ENCODE measurements at regions not wholly inside any gene's neighbourhood (a gene's known extent, or its start where the extent isn't known, plus 50 kb on each side); places are given as distances from the start of the nearest gene placed in this dataset.

DNA sequence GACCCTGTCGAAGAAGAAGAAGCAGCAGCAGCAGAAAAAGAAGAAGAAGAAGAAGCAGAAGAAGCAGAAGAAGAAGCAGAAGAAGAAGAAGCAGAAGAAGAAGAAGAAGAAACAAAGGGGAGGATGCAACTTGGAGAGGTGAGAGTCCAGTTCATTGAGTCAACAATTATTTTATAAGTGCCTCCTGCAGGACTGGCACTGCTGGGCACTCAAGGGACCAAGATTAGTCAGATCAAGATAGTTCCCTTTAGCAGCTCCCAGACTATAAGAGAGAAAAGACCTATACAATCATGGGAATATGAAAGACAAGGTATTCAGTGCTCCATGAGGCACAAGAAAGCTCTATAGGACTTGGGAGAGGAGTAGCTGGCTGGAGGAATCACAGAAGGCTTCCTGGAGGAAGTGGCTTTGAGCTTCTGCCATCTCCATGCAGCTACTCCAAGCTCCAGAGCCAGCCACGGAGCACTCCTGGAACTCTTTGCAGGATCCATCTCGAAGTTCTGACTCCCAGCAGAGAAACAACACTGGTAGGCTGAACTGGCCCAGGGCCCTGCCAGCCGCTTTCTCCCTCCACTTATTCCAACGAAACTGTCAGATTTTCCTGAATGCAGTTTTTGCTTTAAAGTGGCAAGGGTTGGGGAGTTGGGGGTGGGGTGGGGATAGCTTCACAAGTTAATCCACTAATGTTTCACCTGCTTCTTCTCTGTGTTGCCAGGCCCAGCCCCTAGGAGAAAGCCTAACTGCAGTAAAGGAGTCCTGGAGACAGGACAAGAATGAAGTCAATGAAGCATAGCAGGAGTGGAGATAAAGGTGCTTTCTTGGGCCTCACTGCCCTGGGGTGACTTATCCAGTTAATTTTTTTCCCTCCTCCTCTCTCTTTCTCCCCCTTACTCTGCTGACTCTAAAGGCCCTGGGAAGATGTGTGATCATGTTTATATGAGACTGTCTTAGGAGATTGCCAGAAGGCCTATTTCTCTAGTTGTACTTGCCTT, 140.1 kb upstream of the PARP11 start:
- Histone ChIP-seq H3K36me3 (no peaks in the 10 kb centered on the region), H3K27me3 (no peaks in the 10 kb centered on the region), H3K4me3 (peak overlapping the region in 2 of 4 donors; percentile 12 to 25), H3K27ac (peak overlapping the region; percentile 46 to 67 (median 61)), H3K9me3 (no peaks in the 10 kb centered on the region), H3K4me1 (peaks cover 35 to 74% (median 64%) of the 10 kb centered on the region in 3 donors)
- DNase-seq (peak in 2 of 6 donors; percentile 39 to 42), ATAC-seq (peak in 2 of 4 donors; percentile 7 to 22), FAIRE-seq (no peak)
- intact Hi-C loops (cut with DNase I), result no loop called here
- TF ChIP-seq, protein P1, sequence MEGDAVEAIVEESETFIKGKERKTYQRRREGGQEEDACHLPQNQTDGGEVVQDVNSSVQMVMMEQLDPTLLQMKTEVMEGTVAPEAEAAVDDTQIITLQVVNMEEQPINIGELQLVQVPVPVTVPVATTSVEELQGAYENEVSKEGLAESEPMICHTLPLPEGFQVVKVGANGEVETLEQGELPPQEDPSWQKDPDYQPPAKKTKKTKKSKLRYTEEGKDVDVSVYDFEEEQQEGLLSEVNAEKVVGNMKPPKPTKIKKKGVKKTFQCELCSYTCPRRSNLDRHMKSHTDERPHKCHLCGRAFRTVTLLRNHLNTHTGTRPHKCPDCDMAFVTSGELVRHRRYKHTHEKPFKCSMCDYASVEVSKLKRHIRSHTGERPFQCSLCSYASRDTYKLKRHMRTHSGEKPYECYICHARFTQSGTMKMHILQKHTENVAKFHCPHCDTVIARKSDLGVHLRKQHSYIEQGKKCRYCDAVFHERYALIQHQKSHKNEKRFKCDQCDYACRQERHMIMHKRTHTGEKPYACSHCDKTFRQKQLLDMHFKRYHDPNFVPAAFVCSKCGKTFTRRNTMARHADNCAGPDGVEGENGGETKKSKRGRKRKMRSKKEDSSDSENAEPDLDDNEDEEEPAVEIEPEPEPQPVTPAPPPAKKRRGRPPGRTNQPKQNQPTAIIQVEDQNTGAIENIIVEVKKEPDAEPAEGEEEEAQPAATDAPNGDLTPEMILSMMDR (IDR thresholded peaks at IDR 0.05), result no peak
- WGBS, 2 donors, result 18 to 31% methylated on average over 5 of the region's 5 CpGs

DNA sequence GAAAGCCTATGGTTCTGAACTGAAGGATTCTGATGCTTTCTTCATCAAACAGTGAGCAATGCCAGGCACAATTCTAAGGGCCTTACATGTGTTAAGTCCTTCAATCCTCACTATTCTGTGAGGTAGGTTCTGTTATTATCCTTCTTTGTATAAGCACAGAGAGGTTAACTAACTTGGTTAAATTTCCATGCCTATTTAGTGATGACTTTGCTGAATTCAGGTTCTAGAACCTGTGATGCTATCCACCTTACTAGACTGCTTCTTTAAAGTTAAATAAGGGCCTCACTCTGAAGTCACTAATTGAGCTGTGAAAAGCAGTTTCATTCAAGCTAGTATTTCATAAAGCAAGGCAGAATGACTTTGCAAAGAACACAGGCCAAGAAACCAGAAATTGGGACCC, 138.9 kb upstream of the PARP11 start:
- H3K27me3 ChIP-seq, result no peaks in the 10 kb centered on the region
- TF ChIP-seq, protein P1 (IDR thresholded peaks at IDR 0.05), result no peak
- no peak for ATAC-seq
- H3K36me3 ChIP-seq, result no peaks in the 10 kb centered on the region
- no peaks in the 10 kb centered on the region for H3K9me3 ChIP-seq
- intact Hi-C loops (cut with DNase I), result no loop called here
- H3K4me3 ChIP-seq, result no peak overlapping the region
- DNase-seq, result no peak
- peaks cover 35 to 68% (median 59%) of the 10 kb centered on the region in 3 donors for H3K4me1 ChIP-seq
- peak overlapping the region; percentile 13 to 67 (median 40) for H3K27ac ChIP-seq
- FAIRE-seq, result no peak

DNA sequence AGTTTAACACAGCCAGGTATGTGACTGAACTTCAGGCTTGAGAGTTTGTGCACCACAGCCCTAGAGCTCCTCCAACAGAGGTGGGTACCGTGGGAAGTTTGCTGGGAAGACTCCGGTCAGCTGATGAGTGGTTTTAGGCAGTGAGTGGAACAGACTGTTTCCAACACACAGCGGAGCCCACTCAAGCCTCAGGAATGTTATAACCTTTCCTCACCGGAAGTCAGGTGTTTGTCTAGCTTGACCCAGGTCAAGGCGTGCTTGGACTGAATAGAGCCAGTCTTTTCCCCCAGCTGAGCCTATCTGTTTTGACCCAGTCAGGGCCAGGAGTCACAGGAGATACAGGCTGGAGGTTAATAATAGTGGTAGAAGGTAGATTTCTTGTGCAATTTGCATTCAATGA, 138.4 kb upstream of the PARP11 start:
- no peaks in the 10 kb centered on the region for H3K9me3 ChIP-seq
- peak overlapping the region; percentile 9 to 67 (median 55) for H3K27ac ChIP-seq
- FAIRE-seq (no peak), DNase-seq (no peak), ATAC-seq (peak in 2 of 4 donors; percentile 4 to 9)
- TF ChIP-seq, protein P1 (IDR thresholded peaks at IDR 0.05), result no peak
- 27 to 41% methylated on average over 5 of the region's 5 CpGs for WGBS, 2 donors
- H3K36me3 ChIP-seq, result no peaks in the 10 kb centered on the region
- H3K4me1 ChIP-seq, result peaks cover 34 to 70% (median 59%) of the 10 kb centered on the region in 3 donors
- no peaks in the 10 kb centered on the region for H3K27me3 ChIP-seq
- intact Hi-C loops (cut with DNase I), result no loop called here
- no peak overlapping the region for H3K4me3 ChIP-seq

DNA sequence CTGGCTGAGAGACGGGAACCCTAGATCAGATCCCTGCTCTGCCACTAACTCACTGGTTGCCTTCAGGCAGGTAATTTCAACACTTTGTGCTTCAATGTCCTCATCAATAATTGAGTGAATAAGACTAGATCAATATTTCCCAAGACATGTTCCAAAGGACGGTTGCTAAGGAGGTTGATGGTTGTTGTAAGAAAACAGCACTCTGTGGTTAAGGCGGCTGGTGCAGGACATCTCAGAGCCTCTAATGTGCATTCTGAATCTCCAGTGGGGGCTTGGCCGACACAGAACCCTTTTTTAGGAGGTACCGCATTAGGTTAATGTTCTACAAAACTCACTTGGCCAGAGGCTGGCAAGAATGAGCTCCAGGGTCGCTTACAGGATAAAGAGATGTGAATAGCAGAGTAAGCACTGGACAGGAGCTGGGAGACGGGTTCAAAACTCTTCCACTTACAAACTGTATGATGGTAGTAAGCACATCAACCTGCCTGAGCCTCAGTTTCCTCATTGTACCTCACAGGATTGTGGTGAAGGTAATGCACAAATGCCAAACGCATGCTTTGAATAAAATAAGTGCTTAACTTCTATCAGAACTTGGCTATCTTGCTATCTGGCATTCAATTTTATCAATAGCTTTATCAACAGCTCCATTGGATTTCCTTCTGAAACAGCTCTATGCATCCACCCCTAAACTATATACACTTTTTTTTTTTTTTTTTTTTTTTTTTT, 136.9 kb upstream of the PARP11 start:
- Histone ChIP-seq H3K4me1 (peaks cover 21 to 59% (median 51%) of the 10 kb centered on the region in 3 donors), H3K4me3 (no peak overlapping the region), H3K36me3 (no peaks in the 10 kb centered on the region), H3K27me3 (no peaks in the 10 kb centered on the region), H3K9me3 (no peaks in the 10 kb centered on the region), H3K27ac (peak overlapping the region; percentile 21 to 56 (median 37))
- FAIRE-seq (no peak), DNase-seq (no peak), ATAC-seq (peak; percentile 32 to 43 (median 39))
- intact Hi-C loops (cut with DNase I), result no loop called here
- TF ChIP-seq, protein P1 (IDR thresholded peaks at IDR 0.05), result no peak
- 27% methylated on average over 8 of the region's 8 CpGs for WGBS, 2 donors

Measured in pancreas (tissue), 10 donors.